Activated CD4-positive, alpha-beta T cell treated with anti-CD3 and anti-CD28 coated beads, Interleukin-2, amount 50 U/mL, for 24 hours (primary cell): ENCODE measurements at regions not wholly inside any gene's neighbourhood (a gene's known extent, or its start where the extent isn't known, plus 50 kb on each side); places are given as distances from the start of the nearest gene placed in this dataset.

ENCODE experiments used
- DNase-seq, 2 donors: peaks; one replicate each; pipeline ENCODE4 v3.0.0-alpha.2; 2020; ENCODE audit warnings: low read depth in 1 of 2, low spot score in 1 of 2

- DNase-seq = no peak
These were observed 513.0 kb downstream of the MTRR start for GRCh38 chr5:8381972-8382371.

GRCh38 chr5:8382456-8382855 is 513.5 kb downstream of the MTRR start:
- DNase-seq = no peak

- no peak for DNase-seq
These were observed 514.7 kb downstream of the MTRR start for GRCh38 chr5:8383616-8384015.

- DNase-seq = no peak
These were observed 517.9 kb downstream of the MTRR start for GRCh38 chr5:8386719-8387288.

- DNase-seq = no peak
These were observed 523.0 kb downstream of the MTRR start for GRCh38 chr5:8391911-8392310.

- no peak for DNase-seq
These were observed 524.3 kb downstream of the MTRR start for GRCh38 chr5:8393240-8393639.

- no peak for DNase-seq
These were observed 526.0 kb downstream of the MTRR start for GRCh38 chr5:8394965-8395364.

GRCh38 chr5:8396246-8396645 is 527.3 kb downstream of the MTRR start:
- no peak for DNase-seq

- no peak for DNase-seq
These were observed 527.8 kb downstream of the MTRR start for GRCh38 chr5:8396756-8397155.

- DNase-seq = no peak
These were observed 530.5 kb downstream of the MTRR start for GRCh38 chr5:8399471-8399870.

GRCh38 chr5:8408258-8408657 is 539.3 kb downstream of the MTRR start:
- DNase-seq = no peak

- no peak for DNase-seq
These were observed 541.7 kb downstream of the MTRR start for GRCh38 chr5:8410618-8411017.

GRCh38 chr5:8413975-8414374 is 545.0 kb downstream of the MTRR start:
- no peak for DNase-seq

GRCh38 chr5:8417316-8418048 is 548.5 kb downstream of the MTRR start:
- DNase-seq = no peak

- no peak for DNase-seq
These were observed 549.1 kb downstream of the MTRR start for GRCh38 chr5:8418049-8418426.

- DNase-seq = no peak
These were observed 561.1 kb downstream of the MTRR start for GRCh38 chr5:8429778-8430758.

- DNase-seq = no peak
These were observed 565.6 kb downstream of the MTRR start for GRCh38 chr5:8434501-8434900.

- no peak for DNase-seq
These were observed 568.0 kb downstream of the MTRR start for GRCh38 chr5:8436924-8437323.

- DNase-seq = no peak
These were observed 576.2 kb downstream of the MTRR start for GRCh38 chr5:8445139-8445538.

GRCh38 chr5:8446179-8446578 is 577.2 kb downstream of the MTRR start:
- DNase-seq = no peak

- DNase-seq = no peak
These were observed 587.9 kb downstream of the MTRR start for GRCh38 chr5:8456846-8457186.
